ENCODE measurements at regions not wholly inside any gene's neighbourhood (a gene's known extent, or its start where the extent isn't known, plus 50 kb on each side); places are given as distances from the start of the nearest gene placed in this dataset.

DNA sequence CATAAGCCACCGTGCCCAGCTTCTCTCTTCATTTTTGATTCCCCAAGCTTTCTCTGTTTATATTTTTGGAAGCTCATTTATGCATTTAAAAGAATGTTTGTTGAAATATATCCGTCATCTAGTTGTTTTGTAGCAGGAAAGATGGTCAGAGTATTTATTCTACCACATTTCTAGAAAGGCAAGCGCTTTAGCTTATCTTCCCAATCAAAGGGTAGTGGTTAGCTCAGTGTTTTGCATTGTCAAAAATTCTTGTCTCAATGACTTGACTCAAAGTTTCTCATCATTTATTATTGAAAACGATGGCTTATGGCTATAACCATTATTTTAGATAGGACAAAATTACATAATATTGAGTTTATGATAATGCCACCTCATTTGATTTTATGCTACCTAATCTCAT is 116.1 kb upstream of the ZP4 start:
- DNase-seq (ENCODE audit: low read depth, low spot score): no peak

GRCh38 chr1:238005116-238005515 is 114.4 kb upstream of the ZP4 start:
- no peak for DNase-seq (ENCODE audit: low read depth, low spot score)

DNA sequence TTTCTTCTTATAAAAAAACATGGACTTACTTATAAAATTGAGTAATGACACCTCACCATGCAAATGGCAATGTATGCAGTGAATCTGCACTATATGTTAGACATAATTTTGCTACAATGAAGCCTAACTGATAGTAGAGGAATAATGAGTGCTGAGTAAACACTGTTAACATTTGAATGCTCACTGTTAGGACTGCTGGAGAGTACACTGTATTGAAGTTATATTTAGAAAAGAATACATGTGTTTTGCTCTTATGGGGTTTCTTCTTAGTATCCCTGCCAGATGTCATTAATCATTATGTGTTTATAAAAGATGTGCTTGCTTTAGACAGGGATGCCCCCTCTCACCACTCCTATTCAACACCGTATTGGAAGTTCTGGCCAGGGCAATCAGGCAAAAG is 111.1 kb upstream of the ZP4 start:
- no peak for DNase-seq (ENCODE audit: low read depth, low spot score)

GRCh38 chr1:237999426-238000052 is 108.8 kb upstream of the ZP4 start:
- no peak for DNase-seq (ENCODE audit: low read depth, low spot score)

DNA sequence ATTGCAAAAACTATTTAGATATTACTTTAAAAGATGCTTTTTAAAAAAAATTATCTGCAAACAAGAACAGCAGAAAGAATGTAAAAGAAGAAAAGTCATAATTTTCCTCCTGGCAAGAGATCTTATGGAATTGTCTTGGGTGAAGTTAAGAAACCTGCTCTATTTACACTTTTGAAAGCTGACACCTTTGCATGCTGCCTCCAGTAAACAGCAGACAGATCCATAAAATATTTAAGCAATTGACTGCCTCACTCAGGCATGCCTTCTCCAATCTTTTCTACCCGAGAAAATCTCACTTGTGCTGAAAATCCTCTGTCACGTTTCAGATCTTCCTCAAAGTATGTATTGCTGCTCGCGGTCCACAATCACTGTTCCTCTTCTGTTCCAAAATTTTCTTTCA is 107.9 kb upstream of the ZP4 start:
- no peak for DNase-seq (ENCODE audit: low read depth, low spot score)

GRCh38 chr1:237983496-237983895 is 92.8 kb upstream of the ZP4 start:
- no peak for DNase-seq (ENCODE audit: low read depth, low spot score)

DNA sequence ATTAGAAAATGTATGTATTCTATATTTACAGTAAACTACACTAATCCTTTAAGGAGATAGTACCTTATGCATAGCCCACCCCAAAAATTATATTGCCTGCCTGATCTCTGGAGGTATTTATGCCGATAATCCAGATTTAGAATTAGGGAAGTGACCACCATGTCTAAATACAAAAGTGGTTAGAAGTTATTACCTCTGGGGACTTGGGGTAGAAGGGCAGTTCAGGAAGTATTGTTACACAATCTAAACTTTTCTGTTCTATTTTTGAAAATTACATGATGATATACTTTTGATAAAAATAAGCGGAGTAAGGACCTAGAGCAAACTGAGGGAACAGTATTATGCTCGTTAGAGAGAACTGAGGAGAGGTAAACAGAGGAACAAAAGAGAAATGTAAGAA is 90.5 kb upstream of the ZP4 start:
- no peak for DNase-seq (ENCODE audit: low read depth, low spot score)

DNA sequence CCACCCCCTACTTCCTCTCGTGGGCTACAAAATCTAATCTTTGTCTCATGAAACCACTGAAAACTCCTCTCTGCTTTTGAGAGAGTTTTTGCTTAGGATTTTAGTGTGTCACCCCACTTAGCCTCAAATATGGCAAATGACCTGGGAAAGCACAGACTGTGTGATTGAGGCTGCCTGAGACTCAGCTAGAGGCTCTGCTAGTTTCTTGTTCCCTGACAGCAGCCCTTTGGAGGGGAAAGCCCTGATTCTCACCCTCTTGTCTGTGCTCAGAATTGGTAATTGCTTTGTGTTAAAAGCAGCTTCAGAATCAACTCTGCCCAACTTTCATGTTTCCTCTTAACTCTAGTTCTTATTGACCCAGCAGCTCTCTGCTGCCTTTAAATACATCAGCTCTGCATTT is 85.6 kb upstream of the ZP4 start:
- no peak for DNase-seq (ENCODE audit: low read depth, low spot score)

- no peak for DNase-seq (ENCODE audit: low read depth, low spot score)
Observed at GRCh38 chr1:237975903-237976302, 85.2 kb upstream of the ZP4 start.

- DNase-seq (ENCODE audit: low read depth, low spot score): no peak
Observed at GRCh38 chr1:237975376-237975775, 84.7 kb upstream of the ZP4 start.

- DNase-seq (ENCODE audit: low read depth, low spot score): no peak
Observed at GRCh38 chr1:237972186-237972585, 81.5 kb upstream of the ZP4 start.

DNA sequence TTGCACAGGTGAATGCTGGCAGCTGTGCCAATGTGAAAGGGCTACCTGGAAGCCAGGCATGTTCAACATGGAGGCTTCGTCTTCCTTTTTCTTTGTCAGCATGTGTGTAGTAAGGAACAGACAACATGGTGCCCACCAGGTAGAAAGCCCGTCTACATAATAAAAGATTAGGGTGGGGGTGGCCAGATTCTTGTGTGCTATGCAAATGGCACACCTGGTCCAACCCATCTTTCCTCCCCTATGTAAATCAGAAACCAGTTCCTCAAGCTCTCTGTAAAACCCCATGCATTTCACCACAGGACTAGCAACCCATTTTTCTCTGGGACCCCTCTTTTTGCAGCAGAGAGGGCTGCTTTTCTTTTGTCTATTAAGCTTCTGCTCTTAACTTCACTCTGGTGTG is 72.3 kb upstream of the ZP4 start:
- no peak for DNase-seq (ENCODE audit: low read depth, low spot score)

DNA sequence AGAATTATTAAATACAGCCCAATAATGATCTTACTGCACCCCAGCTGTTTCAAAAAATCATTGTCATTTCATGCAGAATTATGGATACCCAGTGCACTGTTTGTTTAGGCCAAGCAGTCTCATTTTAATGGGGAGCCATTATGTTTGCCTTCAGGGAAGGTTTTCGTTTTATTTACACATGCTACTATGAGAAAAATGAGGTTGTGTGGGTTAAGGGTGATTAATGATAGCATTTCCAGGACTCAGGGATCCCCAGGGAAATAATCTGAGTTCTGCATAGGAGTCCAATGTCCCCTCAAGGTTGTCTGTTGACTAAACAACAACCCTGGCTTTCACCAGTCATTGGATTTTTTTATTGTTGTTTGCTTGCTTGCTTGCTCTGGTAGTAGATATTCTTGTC is 71.0 kb upstream of the ZP4 start:
- DNase-seq (ENCODE audit: low read depth, low spot score): no peak

GRCh38 chr1:237959838-237960237 is 69.1 kb upstream of the ZP4 start:
- DNase-seq (ENCODE audit: low read depth, low spot score): no peak

- DNase-seq (ENCODE audit: low read depth, low spot score): no peak
Observed at GRCh38 chr1:237953238-237953637, 62.5 kb upstream of the ZP4 start.

Data from brain pericyte (primary cell).